K562 (cell line): ENCODE measurements at regions not wholly inside any gene's neighbourhood (a gene's known extent, or its start where the extent isn't known, plus 50 kb on each side); places are given as distances from the start of the nearest gene placed in this dataset.

Source experiments
- ATAC-seq: fragments of 200-7000 bp; cut with Tn5 transposase; 3 replicates; pipeline ENCODE4 v1.9.1; 2020; ENCODE audit warnings: moderate library complexity
- BruUV-seq: library from RNA; stranded (reverse); fragments of 400-500 nt; replicated peaks from 2 replicates; lab custom pipeline; 2021; lab: Mats Ljungman, UMichigan
- CTCF ChIA-PET: fragments of 300-600 bp; formaldehyde crosslinking; extraction: SDS; loops from one replicate; lab custom pipeline; 2021; ENCODE audit warnings: low intra/inter-chr PET ratio; lab: Yijun Ruan, JAX
- POLR2A ChIA-PET: fragments of 300-600, 350-650 bp; sonication (Branson Sonifier 250); formaldehyde crosslinking; extraction: SDS; loops from one replicate; lab custom pipeline; 2021; ENCODE audit warnings: antibody characterized with exemption, inconsistent platforms; lab: Yijun Ruan, JAX
- DNase-seq, 4 experiments: peaks; one replicate each; pipeline versions ENCODE4 v3.0.0 to v3.0.0-alpha.2; 2011 to 2018; ENCODE audit warnings: low spot score in 3 of 4, mixed read lengths in 3 of 4; ENCODE audit errors: extremely low read depth in 1 of 4
- FAIRE-seq: peaks from 2 replicates; lab custom pipeline; 2011; peaks lifted over from hg19 to GRCh38; lab: Jason Lieb, UNC
- H2AFZ ChIP-seq: 2 replicates; pipeline ENCODE4 v1.6.0; 2011; ENCODE audit warnings: low read depth, low read length, control low read depth, inconsistent platforms
- H3K27ac ChIP-seq: fragments of 200-600 bp; 3 replicates; pipeline ENCODE4 v1.8.0; 2011; ENCODE audit warnings: low read depth, mild to moderate bottlenecking, control low read depth, inconsistent platforms, low read length, moderate library complexity, mixed read lengths; ENCODE audit errors: extremely low read depth
- H3K27me3 ChIP-seq, 2 experiments: fragments of 300-600 bp in 1 of 2; 2 replicates in 1 of 2; 3 replicates in 1 of 2; pipeline versions ENCODE4 v1.6.0 to v1.8.0; 2011; ENCODE audit warnings: inconsistent platforms in 2 of 2, low read length in 2 of 2, mild to moderate bottlenecking in 1 of 2, mixed read lengths in 1 of 2, moderate library complexity in 1 of 2; ENCODE audit not compliant: control insufficient read depth in 2 of 2, insufficient read depth in 2 of 2
- H3K36me3 ChIP-seq: fragments of 300-600 bp; 3 replicates; pipeline ENCODE4 v1.8.0; 2011; ENCODE audit warnings: mild to moderate bottlenecking, low read length, inconsistent platforms; ENCODE audit not compliant: control insufficient read depth, insufficient read depth
- H3K4me1 ChIP-seq, 2 experiments: fragments of 200-600 bp in 1 of 2; replicated peaks in 1 of 2; 2 replicates in 1 of 2; 3 replicates in 1 of 2; pipeline versions ENCODE4 v1.5.1 to v1.8.0; 2011; ENCODE audit warnings: inconsistent platforms in 2 of 2, low read length in 2 of 2, mild to moderate bottlenecking in 1 of 2, mixed read lengths in 1 of 2, moderate library complexity in 1 of 2; ENCODE audit not compliant: control insufficient read depth in 2 of 2, insufficient read depth in 2 of 2
- H3K4me2 ChIP-seq: 2 replicates; pipeline ENCODE4 v1.6.1; 2011; ENCODE audit warnings: low read length, control low read depth, inconsistent platforms, mixed read lengths; ENCODE audit not compliant: insufficient read depth
- H3K4me3 ChIP-seq: fragments of 200-600 bp; sonication (generic), shearing (Covaris generic); 2 replicates; pipeline ENCODE4 v1.5.1; 2016; ENCODE audit warnings: control low read depth, inconsistent platforms
- H3K79me2 ChIP-seq: fragments of 200-600 bp; 3 replicates; pipeline ENCODE4 v1.8.0; 2011; ENCODE audit warnings: low read length, inconsistent platforms; ENCODE audit not compliant: control insufficient read depth, insufficient read depth
- H3K9ac ChIP-seq, 2 experiments: 2 replicates each; pipeline versions ENCODE4 v1.6.0 to v1.6.1; 2011; ENCODE audit warnings: low read depth in 2 of 2, low read length in 2 of 2, control low read depth in 1 of 2, inconsistent platforms in 1 of 2, mild to moderate bottlenecking in 1 of 2, mixed read lengths in 1 of 2; ENCODE audit not compliant: insufficient read depth in 1 of 2
- H3K9me1 ChIP-seq: one replicate; pipeline ENCODE4 v1.6.0; 2011; ENCODE audit warnings: inconsistent platforms, mild to moderate bottlenecking, low read length, moderate library complexity; ENCODE audit not compliant: control insufficient read depth, insufficient read depth
- H3K9me3 ChIP-seq: replicated peaks from 2 replicates; pipeline ENCODE4 v1.5.1; 2011; ENCODE audit warnings: low read depth, low read length, inconsistent platforms; ENCODE audit not compliant: control insufficient read depth, insufficient read depth
- H4K20me1 ChIP-seq: replicated peaks from 2 replicates; pipeline ENCODE4 v1.6.1; 2011; ENCODE audit warnings: low read length, inconsistent platforms, mixed read lengths; ENCODE audit not compliant: control insufficient read depth, insufficient read depth
- CBFA2T3 ChIP-seq: fragments of 450-650 bp; IDR thresholded peaks from 2 replicates; pipeline ENCODE4 v1.6.1; 2017
- ESRRB ChIP-seq: fragments of 250-450 bp; sonication (Bioruptor Pico); IDR thresholded peaks from 2 replicates; pipeline ENCODE4 v1.5.0; 2020; ENCODE audit warnings: mild to moderate bottlenecking, moderate library complexity, borderline replicate concordance
- JUNB ChIP-seq: fragments of 450-650 bp; formaldehyde crosslinking; conservative IDR thresholded peaks from 2 replicates; pipeline ENCODE4 v1.4.0; 2020; ENCODE audit warnings: mild to moderate bottlenecking
- MCM7 ChIP-seq, 2 experiments: fragments of 450-650 bp; IDR thresholded peaks; 2 replicates each; pipeline ENCODE4 v1.6.1; 2016 to 2018
- MTA2 ChIP-seq: fragments of 450-650 bp; IDR thresholded peaks from 2 replicates; pipeline ENCODE4 v1.6.1; 2016; ENCODE audit warnings: low read depth
- NR2C1 ChIP-seq, 2 experiments: fragments of 450-650 bp; IDR thresholded peaks; 2 replicates each; pipeline ENCODE4 v1.6.1; 2017; ENCODE audit warnings: mild to moderate bottlenecking in 2 of 2, antibody characterized with exemption in 1 of 2, inconsistent platforms in 1 of 2, missing compliant biosample characterization in 1 of 2, missing genetic modification characterization in 1 of 2
- PCBP2 ChIP-seq: fragments of 200-400 bp; formaldehyde crosslinking; IDR thresholded peaks from 2 replicates; pipeline ENCODE4 v1.6.1; 2018; ENCODE audit warnings: low read length, low read depth, mild to moderate bottlenecking, moderate library complexity; ENCODE audit not compliant: poor library complexity, severe bottlenecking
- PPARD ChIP-seq: fragments of 250-450 bp; sonication (Bioruptor Pico); IDR thresholded peaks from 2 replicates; pipeline ENCODE4 v1.8.0; 2022; ENCODE audit warnings: inconsistent platforms, mild to moderate bottlenecking, moderate library complexity
- SRSF7 ChIP-seq: fragments of 200-400 bp; formaldehyde crosslinking; optimal IDR thresholded peaks from 2 replicates; pipeline ENCODE3; 2017; ENCODE audit warnings: mild to moderate bottlenecking, low read depth, low read length
- ZBTB8A ChIP-seq: fragments of 450-650 bp; IDR thresholded peaks from 2 replicates; pipeline ENCODE4 v1.6.1; 2018; ENCODE audit warnings: mild to moderate bottlenecking, moderate library complexity; ENCODE audit not compliant: partially characterized antibody
- ZNF551 ChIP-seq: fragments of 250-450 bp; sonication (Bioruptor Pico); IDR thresholded peaks from 2 replicates; pipeline ENCODE4 v1.5.0; 2021; ENCODE audit warnings: mild to moderate bottlenecking, moderate library complexity
- ZNF589 ChIP-seq: fragments of 200-800 bp; sonication (Bioruptor generic); IDR thresholded peaks from 2 replicates; pipeline ENCODE4 v1.6.1; 2016; ENCODE audit warnings: low read depth, missing genetic modification characterization, missing compliant biosample characterization
- WGBS: fragments of 100-300 bp; shearing (Covaris generic); methylation state at CpG from one replicate; pipeline ENCODE4 v1.1.6; 2016; ENCODE audit warnings: low coverage, mixed read lengths; ENCODE audit not compliant: insufficient coverage; ENCODE audit errors: missing lambda C conversion rate; 5-methylcytosine and 5-hydroxymethylcytosine counted together
- in situ Hi-C: fragments of 300-500 bp; cut with MboI; formaldehyde crosslinking; loops from 4 replicates; pipeline ENCODE4 v1.15.0; 2018; ENCODE audit warnings: inconsistent platforms, mixed read lengths
- intact Hi-C: fragments of 100-400 bp; cut with micrococcal nuclease; formaldehyde crosslinking; loops from 2 replicates; pipeline ENCODE4 v1.14.2; 2022
- TF ChIP-seq, protein P1 (sequence below): fragments of 450-650 bp; IDR thresholded peaks from 2 replicates; pipeline ENCODE4 v1.6.1; 2016; ENCODE audit warnings: missing biosample characterization, missing genetic modification characterization
- TF ChIP-seq, protein P2 (sequence below): conservative IDR thresholded peaks from 2 replicates; pipeline ENCODE4 v1.6.1; 2011; ENCODE audit warnings: low read depth, mild to moderate bottlenecking, low read length; ENCODE audit not compliant: control insufficient read depth

DNA sequence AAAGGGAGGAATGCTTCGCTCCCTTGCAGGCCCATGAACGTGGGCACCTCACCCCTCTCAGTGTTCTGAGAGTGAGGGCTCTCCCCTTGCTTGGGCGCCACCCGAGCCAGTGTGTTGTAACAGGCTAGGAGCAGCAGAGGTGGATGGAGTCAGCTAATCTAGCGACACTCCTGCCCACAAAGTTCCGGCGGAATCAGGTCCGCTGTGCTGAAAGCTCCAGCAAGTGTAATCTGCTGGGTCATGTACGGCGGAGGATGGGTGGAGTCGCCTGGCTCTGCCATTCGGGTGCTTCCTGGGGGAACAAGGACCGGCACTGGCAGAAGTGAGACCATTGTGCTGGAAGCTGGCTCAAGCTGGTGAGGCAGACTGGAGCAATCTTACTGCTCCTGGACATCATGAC lies 1310.1 kb downstream of the EPHA7 start:
- 3% methylated on average over 11 of the region's 13 CpGs for WGBS
- no peaks in the 10 kb centered on the region for H3K9me1 ChIP-seq
- no peaks in the 10 kb centered on the region for H3K9me3 ChIP-seq
- in situ Hi-C loops (no loop called here), intact Hi-C loops (no loop called here)
- BruUV-seq = no TSS peak
- no peak for ATAC-seq
- H3K9ac ChIP-seq = no peak overlapping the region
- no peak overlapping the region for H2AFZ ChIP-seq
- no peak for TF ChIP-seq ZNF551 (CRISPR knock-in tag)
- no peak for TF ChIP-seq CBFA2T3
- no peak for TF ChIP-seq ZNF589 (CRISPR knock-in tag)
- TF ChIP-seq, protein P1, sequence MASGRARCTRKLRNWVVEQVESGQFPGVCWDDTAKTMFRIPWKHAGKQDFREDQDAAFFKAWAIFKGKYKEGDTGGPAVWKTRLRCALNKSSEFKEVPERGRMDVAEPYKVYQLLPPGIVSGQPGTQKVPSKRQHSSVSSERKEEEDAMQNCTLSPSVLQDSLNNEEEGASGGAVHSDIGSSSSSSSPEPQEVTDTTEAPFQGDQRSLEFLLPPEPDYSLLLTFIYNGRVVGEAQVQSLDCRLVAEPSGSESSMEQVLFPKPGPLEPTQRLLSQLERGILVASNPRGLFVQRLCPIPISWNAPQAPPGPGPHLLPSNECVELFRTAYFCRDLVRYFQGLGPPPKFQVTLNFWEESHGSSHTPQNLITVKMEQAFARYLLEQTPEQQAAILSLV (tag) = no peak
- no peak for TF ChIP-seq MCM7 (IDR thresholded peaks at IDR 0.05)
- TF ChIP-seq MTA2 = no peak
- TF ChIP-seq PCBP2 = no peak
- no peak for TF ChIP-seq PPARD (CRISPR knock-in tag)
- no peak for TF ChIP-seq JUNB (CRISPR knock-in tag)
- TF ChIP-seq NR2C1 (IDR thresholded peaks at IDR 0.05) = no peak
- TF ChIP-seq NR2C1 (tag; IDR thresholded peaks at IDR 0.05) = no peak
- TF ChIP-seq SRSF7 = no peak
- no peak for TF ChIP-seq ESRRB (CRISPR knock-in tag)
- no peak for TF ChIP-seq ZBTB8A
- TF ChIP-seq, protein P2, sequence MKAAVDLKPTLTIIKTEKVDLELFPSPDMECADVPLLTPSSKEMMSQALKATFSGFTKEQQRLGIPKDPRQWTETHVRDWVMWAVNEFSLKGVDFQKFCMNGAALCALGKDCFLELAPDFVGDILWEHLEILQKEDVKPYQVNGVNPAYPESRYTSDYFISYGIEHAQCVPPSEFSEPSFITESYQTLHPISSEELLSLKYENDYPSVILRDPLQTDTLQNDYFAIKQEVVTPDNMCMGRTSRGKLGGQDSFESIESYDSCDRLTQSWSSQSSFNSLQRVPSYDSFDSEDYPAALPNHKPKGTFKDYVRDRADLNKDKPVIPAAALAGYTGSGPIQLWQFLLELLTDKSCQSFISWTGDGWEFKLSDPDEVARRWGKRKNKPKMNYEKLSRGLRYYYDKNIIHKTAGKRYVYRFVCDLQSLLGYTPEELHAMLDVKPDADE = no peak
- H3K36me3 ChIP-seq = no peaks in the 10 kb centered on the region
- no peaks in the 10 kb centered on the region for H3K27me3 ChIP-seq
- H4K20me1 ChIP-seq = no peaks in the 10 kb centered on the region
- H3K4me1 ChIP-seq = no peaks in the 10 kb centered on the region
- H3K4me2 ChIP-seq = no peak overlapping the region
- no peak for FAIRE-seq
- H3K27ac ChIP-seq = no peak overlapping the region
- no peaks in the 10 kb centered on the region for H3K79me2 ChIP-seq
- ChIA-PET CTCF (no interaction called here), POLR2A (no interaction called here)
- no peak overlapping the region for H3K4me3 ChIP-seq
- DNase-seq = no peak
